Natural killer cell treated with Interleukin-12 subunit alpha and Interleukin-12 subunit beta and Interleukin-15 and Interleukin-18, amount 100 ng/mL, for 72 hours (primary cell): ENCODE measurements at regions not wholly inside any gene's neighbourhood (a gene's known extent, or its start where the extent isn't known, plus 50 kb on each side); places are given as distances from the start of the nearest gene placed in this dataset.

Experiments used
- ATAC-seq, 2 donors: fragments of 150-1000 bp; cut with Tn5 transposase in 1 of 2; sonication (Bioruptor Pico), chemical (Tn5 transposase) in 1 of 2; 2 replicates each; pipeline ENCODE4 v1.10.0; 2021
- DNase-seq: peaks from one replicate; pipeline ENCODE4 v3.0.0; 2022; ENCODE audit warnings: low spot score
- H3K27ac Mint-ChIP-seq, 2 donors: 1 replicate in 1 of 2; 2 replicates in 1 of 2; pipeline ENCODE4 v1.8.0; 2022; ENCODE audit warnings: mixed read lengths in 2 of 2, mild to moderate bottlenecking in 1 of 2, moderate library complexity in 1 of 2
- H3K27me3 Mint-ChIP-seq, 2 donors: 1 replicate in 1 of 2; 2 replicates in 1 of 2; pipeline ENCODE4 v1.8.0; 2022; ENCODE audit warnings: mixed read lengths in 2 of 2
- H3K36me3 Mint-ChIP-seq: one replicate; pipeline ENCODE4 v1.8.0; 2022; ENCODE audit warnings: mixed read lengths
- H3K4me1 Mint-ChIP-seq, 2 donors: 1 replicate in 1 of 2; 2 replicates in 1 of 2; pipeline ENCODE4 v1.8.0; 2022; ENCODE audit warnings: low read depth in 2 of 2, mixed read lengths in 2 of 2, mild to moderate bottlenecking in 1 of 2
- H3K4me3 Mint-ChIP-seq: one replicate; pipeline ENCODE4 v1.8.0; 2022; ENCODE audit warnings: mixed read lengths
- H3K9me3 Mint-ChIP-seq: 2 replicates; pipeline ENCODE4 v1.8.0; 2022; ENCODE audit warnings: mixed read lengths

GRCh38 chr4:187767687-187768086, 227.9 kb upstream of the ZFP42 start:
- H3K9me3 Mint-ChIP-seq, result peaks cover 24% of the 10 kb centered on the region
- DNase-seq (no peak), ATAC-seq (no peak)
- H3K36me3 Mint-ChIP-seq, result peaks cover 11% of the 10 kb centered on the region
- H3K27me3 Mint-ChIP-seq, result no peaks in the 10 kb centered on the region
- H3K4me3 Mint-ChIP-seq, result no peak overlapping the region
- H3K27ac Mint-ChIP-seq, result no peak overlapping the region
- H3K4me1 Mint-ChIP-seq, result no peaks in the 10 kb centered on the region

GRCh38 chr4:187770345-187770744, 225.2 kb upstream of the ZFP42 start:
- H3K4me3 Mint-ChIP-seq, result no peak overlapping the region
- peaks cover 16% of the 10 kb centered on the region for H3K9me3 Mint-ChIP-seq
- DNase-seq, result no peak
- peaks cover 6% of the 10 kb centered on the region for H3K36me3 Mint-ChIP-seq
- no peak for ATAC-seq
- no peaks in the 10 kb centered on the region for H3K4me1 Mint-ChIP-seq
- no peaks in the 10 kb centered on the region for H3K27me3 Mint-ChIP-seq
- no peak overlapping the region for H3K27ac Mint-ChIP-seq

DNA sequence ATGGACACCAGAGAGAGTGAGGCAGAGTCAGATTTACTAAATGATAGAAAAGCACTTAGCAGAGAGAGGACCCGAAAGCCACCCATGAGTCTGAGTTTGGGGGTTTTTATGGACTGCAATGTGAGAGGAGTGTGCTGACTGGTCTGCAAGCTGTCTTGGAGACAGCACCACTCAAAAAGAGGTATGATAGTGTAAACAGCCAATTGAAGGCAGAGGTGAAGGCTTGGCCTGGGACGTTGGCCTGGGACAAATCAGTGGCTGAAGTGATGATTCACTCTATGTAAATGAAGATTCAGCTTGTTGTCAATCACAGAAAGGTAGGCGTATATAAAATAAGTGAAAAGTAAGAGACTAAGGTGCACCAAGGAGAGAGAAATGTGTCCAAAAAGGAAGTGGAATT, 217.6 kb upstream of the ZFP42 start:
- H3K36me3 Mint-ChIP-seq, result peaks cover 12% of the 10 kb centered on the region
- no peak overlapping the region for H3K27ac Mint-ChIP-seq
- no peak overlapping the region for H3K4me3 Mint-ChIP-seq
- H3K9me3 Mint-ChIP-seq, result peaks cover 12% of the 10 kb centered on the region
- no peaks in the 10 kb centered on the region for H3K27me3 Mint-ChIP-seq
- DNase-seq (no peak), ATAC-seq (no peak)
- no peaks in the 10 kb centered on the region for H3K4me1 Mint-ChIP-seq

DNA sequence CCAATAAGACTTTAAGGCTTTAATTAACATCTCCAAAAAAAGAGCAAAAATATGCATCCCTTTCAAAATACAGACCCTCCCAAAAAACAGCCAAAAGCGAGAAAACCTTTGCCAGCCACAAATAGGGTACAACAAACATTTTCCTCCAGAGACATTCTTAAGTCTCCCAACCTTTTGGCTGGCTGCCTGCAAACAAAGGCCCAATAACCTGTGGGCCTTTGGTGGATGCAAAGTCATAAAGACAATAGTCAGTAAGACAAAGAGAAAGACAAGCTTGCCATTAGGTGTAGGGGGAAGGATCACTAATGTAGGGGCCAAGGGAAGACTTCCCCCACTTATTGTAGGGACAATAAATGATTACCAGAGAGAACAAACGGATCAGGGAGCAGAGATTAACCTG, 215.5 kb upstream of the ZFP42 start:
- Mint-ChIP-seq H3K27ac (no peak overlapping the region), H3K36me3 (peaks cover 12% of the 10 kb centered on the region), H3K4me3 (no peak overlapping the region), H3K9me3 (peaks cover 12% of the 10 kb centered on the region), H3K27me3 (no peaks in the 10 kb centered on the region), H3K4me1 (no peaks in the 10 kb centered on the region)
- ATAC-seq (no peak), DNase-seq (no peak)

- Mint-ChIP-seq H3K36me3 (peaks cover 11% of the 10 kb centered on the region), H3K27ac (no peak overlapping the region), H3K4me1 (no peaks in the 10 kb centered on the region), H3K9me3 (peaks cover 23% of the 10 kb centered on the region), H3K4me3 (no peak overlapping the region), H3K27me3 (no peaks in the 10 kb centered on the region)
- no peak for ATAC-seq
- DNase-seq, result no peak
Observed at GRCh38 chr4:187782286-187782824, 213.2 kb upstream of the ZFP42 start.

- H3K27me3 Mint-ChIP-seq, result no peaks in the 10 kb centered on the region
- DNase-seq (no peak), ATAC-seq (no peak)
- H3K4me1 Mint-ChIP-seq, result no peaks in the 10 kb centered on the region
- peaks cover 17% of the 10 kb centered on the region for H3K9me3 Mint-ChIP-seq
- H3K36me3 Mint-ChIP-seq, result no peaks in the 10 kb centered on the region
- H3K4me3 Mint-ChIP-seq, result no peak overlapping the region
- no peak overlapping the region for H3K27ac Mint-ChIP-seq
Observed at GRCh38 chr4:187786190-187786589, 209.4 kb upstream of the ZFP42 start.

- ATAC-seq, result no peak
- Mint-ChIP-seq H3K4me3 (no peak overlapping the region), H3K27ac (no peak overlapping the region), H3K36me3 (no peaks in the 10 kb centered on the region), H3K27me3 (no peaks in the 10 kb centered on the region), H3K4me1 (no peaks in the 10 kb centered on the region), H3K9me3 (peaks cover 13% of the 10 kb centered on the region)
- no peak for DNase-seq
Observed at GRCh38 chr4:187789078-187789477, 206.5 kb upstream of the ZFP42 start.

DNA sequence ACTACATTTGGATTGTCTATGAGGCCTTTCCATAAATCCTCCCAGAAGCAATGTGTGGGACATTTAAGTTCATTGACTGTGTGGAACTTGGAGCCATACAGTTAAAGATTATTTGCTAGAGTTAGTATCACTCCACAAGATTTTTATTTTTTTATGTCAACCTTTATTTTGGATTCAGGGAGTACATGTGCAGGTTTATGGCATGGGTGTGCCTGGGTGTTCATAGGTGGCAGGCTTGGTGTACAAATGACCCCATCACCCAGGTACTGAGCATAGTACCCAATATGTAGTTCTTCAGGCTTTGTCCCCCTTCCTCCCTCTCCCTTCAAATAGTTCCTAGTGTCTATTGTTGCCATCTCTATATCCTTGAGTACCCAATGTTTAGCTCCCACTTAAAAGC, 199.8 kb upstream of the ZFP42 start:
- Mint-ChIP-seq H3K4me3 (no peak overlapping the region), H3K4me1 (no peaks in the 10 kb centered on the region), H3K36me3 (no peaks in the 10 kb centered on the region), H3K27ac (no peak overlapping the region), H3K27me3 (no peaks in the 10 kb centered on the region), H3K9me3 (peaks cover 12% of the 10 kb centered on the region)
- ATAC-seq (no peak), DNase-seq (no peak)

- H3K4me1 Mint-ChIP-seq, result no peaks in the 10 kb centered on the region
- no peak overlapping the region for H3K27ac Mint-ChIP-seq
- no peaks in the 10 kb centered on the region for H3K36me3 Mint-ChIP-seq
- H3K4me3 Mint-ChIP-seq, result no peak overlapping the region
- H3K27me3 Mint-ChIP-seq, result no peaks in the 10 kb centered on the region
- ATAC-seq, result no peak
- DNase-seq, result no peak
- H3K9me3 Mint-ChIP-seq, result peaks cover 20% of the 10 kb centered on the region
Observed at GRCh38 chr4:187798385-187798784, 197.2 kb upstream of the ZFP42 start.

GRCh38 chr4:187799735-187800134, 195.8 kb upstream of the ZFP42 start:
- Mint-ChIP-seq H3K36me3 (no peaks in the 10 kb centered on the region), H3K27me3 (no peaks in the 10 kb centered on the region)

GRCh38 chr4:187811591-187811990, 184.0 kb upstream of the ZFP42 start:
- Mint-ChIP-seq H3K27ac (no peak overlapping the region), H3K9me3 (peaks cover 13% of the 10 kb centered on the region), H3K4me1 (no peaks in the 10 kb centered on the region), H3K36me3 (peaks cover 16% of the 10 kb centered on the region), H3K27me3 (no peaks in the 10 kb centered on the region), H3K4me3 (no peak overlapping the region)
- no peak for DNase-seq
- ATAC-seq, result no peak

More at GRCh38 chr4:187799735-187800134, 195.8 kb upstream of the ZFP42 start:
- H3K27ac Mint-ChIP-seq, result no peak overlapping the region
- ATAC-seq (no peak), DNase-seq (no peak)
- peaks cover 20% of the 10 kb centered on the region for H3K9me3 Mint-ChIP-seq
- no peaks in the 10 kb centered on the region for H3K4me1 Mint-ChIP-seq
- no peak overlapping the region for H3K4me3 Mint-ChIP-seq

DNA sequence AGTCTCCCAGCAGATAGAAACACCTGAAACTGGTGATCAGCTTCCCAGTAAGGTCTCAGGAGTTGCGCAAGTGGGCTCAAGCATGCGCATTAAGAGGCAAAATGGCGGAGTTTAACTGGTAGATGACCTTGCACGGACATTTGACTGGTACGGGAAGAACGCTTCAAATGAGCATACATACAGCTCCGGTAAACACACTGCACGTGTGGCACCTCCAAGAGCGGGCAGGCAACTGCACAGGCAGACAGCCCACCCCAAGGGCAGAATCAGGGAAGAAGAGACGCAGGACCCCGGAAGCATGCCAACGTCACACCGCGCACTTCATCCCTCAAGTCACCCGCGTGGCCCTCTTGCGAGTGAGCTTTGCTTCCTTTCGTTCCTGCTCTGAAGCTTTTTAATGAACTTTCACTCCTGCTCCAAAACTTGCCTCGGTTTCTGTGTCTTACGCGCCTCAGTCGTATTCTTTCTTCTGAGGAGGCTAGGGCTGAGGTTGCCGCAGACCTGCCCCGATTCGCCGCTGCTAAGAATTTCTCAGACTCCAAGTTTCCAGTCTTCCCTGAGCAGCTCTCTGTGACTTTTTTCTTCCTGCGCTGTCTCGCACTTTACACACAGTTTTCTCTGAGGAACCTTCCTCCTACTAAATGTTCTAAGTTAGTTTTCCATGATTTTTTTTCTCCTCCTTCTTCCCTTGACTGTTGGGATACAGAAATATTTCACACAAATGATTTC, 180.7 kb upstream of the ZFP42 start:
- ATAC-seq, result no peak
- H3K4me3 Mint-ChIP-seq, result no peak overlapping the region
- H3K27ac Mint-ChIP-seq, result no peak overlapping the region
- DNase-seq, result no peak
- peaks cover 19% of the 10 kb centered on the region for H3K9me3 Mint-ChIP-seq
- H3K4me1 Mint-ChIP-seq, result no peaks in the 10 kb centered on the region
- no peaks in the 10 kb centered on the region for H3K27me3 Mint-ChIP-seq
- H3K36me3 Mint-ChIP-seq, result peaks cover 11% of the 10 kb centered on the region

- no peak for DNase-seq
- no peak overlapping the region for H3K27ac Mint-ChIP-seq
- peaks cover 27% of the 10 kb centered on the region for H3K9me3 Mint-ChIP-seq
- H3K36me3 Mint-ChIP-seq, result peaks cover 16% of the 10 kb centered on the region
- no peaks in the 10 kb centered on the region for H3K4me1 Mint-ChIP-seq
- H3K4me3 Mint-ChIP-seq, result no peak overlapping the region
- ATAC-seq, result no peak
- no peaks in the 10 kb centered on the region for H3K27me3 Mint-ChIP-seq
Observed at GRCh38 chr4:187826725-187827124, 168.8 kb upstream of the ZFP42 start.

GRCh38 chr4:187827631-187828030, 167.9 kb upstream of the ZFP42 start:
- DNase-seq, result no peak
- Mint-ChIP-seq H3K27ac (no peak overlapping the region), H3K36me3 (peaks cover 16% of the 10 kb centered on the region), H3K4me3 (no peak overlapping the region), H3K27me3 (no peaks in the 10 kb centered on the region), H3K4me1 (no peaks in the 10 kb centered on the region), H3K9me3 (peaks cover 31% of the 10 kb centered on the region)
- no peak for ATAC-seq

DNA sequence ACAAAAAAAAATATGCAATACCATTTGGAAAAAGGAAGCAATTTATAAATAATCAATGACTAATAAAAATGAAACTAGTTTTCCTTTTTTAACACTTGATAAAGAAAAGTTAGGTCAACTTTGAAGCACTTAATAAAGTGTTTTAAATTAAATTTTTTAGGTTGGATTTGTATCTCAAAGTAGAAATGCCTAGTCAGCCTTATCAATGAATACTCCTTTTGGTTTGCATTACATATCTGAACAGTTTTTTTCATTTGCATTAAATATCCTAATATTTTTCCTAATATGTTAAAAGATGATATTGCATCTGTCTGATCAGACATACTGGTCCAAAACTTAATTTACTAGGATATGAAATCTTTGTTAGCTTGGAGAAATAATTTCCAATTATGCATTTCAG, 155.8 kb upstream of the ZFP42 start:
- Mint-ChIP-seq H3K27me3 (no peaks in the 10 kb centered on the region), H3K27ac (no peak overlapping the region), H3K36me3 (peaks cover 14% of the 10 kb centered on the region), H3K4me1 (no peaks in the 10 kb centered on the region), H3K4me3 (no peak overlapping the region), H3K9me3 (peaks cover 19% of the 10 kb centered on the region)
- DNase-seq (no peak), ATAC-seq (no peak)
